GM19240 (cell line): ENCODE measurements at regions not wholly inside any gene's neighbourhood (a gene's known extent, or its start where the extent isn't known, plus 50 kb on each side); places are given as distances from the start of the nearest gene placed in this dataset.
"Not testable (repeated sequence)": the region's sequence is repeated elsewhere in the genome, so short reads cannot be mapped to it uniquely, and the experiment has no call there.

ENCODE experiments used
- DNase-seq: peaks from one replicate; pipeline ENCODE4 v3.0.0; 2011; ENCODE audit warnings: low spot score; ENCODE audit not compliant: insufficient read length

- DNase-seq, result no peak
Measured at GRCh38 chr6:132142768-132143167, 191.6 kb upstream of the CCN2 start.

- no peak for DNase-seq
Measured at GRCh38 chr6:132142308-132142707, 191.1 kb upstream of the CCN2 start.

GRCh38 chr6:132140189-132140588 lies 189.0 kb upstream of the CCN2 start:
- DNase-seq, result no peak

- no peak for DNase-seq
Measured at GRCh38 chr6:132139611-132140010, 188.4 kb upstream of the CCN2 start.

GRCh38 chr6:132136981-132137380 lies 185.8 kb upstream of the CCN2 start:
- no peak for DNase-seq

- DNase-seq, result no peak
Measured at GRCh38 chr6:132135409-132135808, 184.2 kb upstream of the CCN2 start.

GRCh38 chr6:132133736-132134445 lies 182.7 kb upstream of the CCN2 start:
- DNase-seq, result no peak

GRCh38 chr6:132132924-132133639 lies 181.9 kb upstream of the CCN2 start:
- no peak for DNase-seq

GRCh38 chr6:132132422-132132821 lies 181.2 kb upstream of the CCN2 start:
- no peak for DNase-seq

- DNase-seq, result no peak
Measured at GRCh38 chr6:132131758-132132157, 180.6 kb upstream of the CCN2 start.

GRCh38 chr6:132131351-132131750 lies 180.2 kb upstream of the CCN2 start:
- DNase-seq, result no peak

- no peak for DNase-seq
Measured at GRCh38 chr6:132130626-132131298, 179.6 kb upstream of the CCN2 start.

GRCh38 chr6:132128424-132128823 lies 177.3 kb upstream of the CCN2 start:
- DNase-seq, result no peak

- no peak for DNase-seq
Measured at GRCh38 chr6:132126150-132126549, 175.0 kb upstream of the CCN2 start.

GRCh38 chr6:132122871-132123270 lies 171.7 kb upstream of the CCN2 start:
- no peak for DNase-seq

- DNase-seq, result no peak
Measured at GRCh38 chr6:132122176-132122575, 171.0 kb upstream of the CCN2 start.

- DNase-seq, result no peak
Measured at GRCh38 chr6:132118144-132118543, 167.0 kb upstream of the CCN2 start.

- no peak for DNase-seq
Measured at GRCh38 chr6:132115714-132116366, 164.7 kb upstream of the CCN2 start.

GRCh38 chr6:132114201-132114825 lies 163.1 kb upstream of the CCN2 start:
- no peak for DNase-seq

GRCh38 chr6:132109752-132110151 lies 158.6 kb upstream of the CCN2 start:
- DNase-seq, result not testable (repeated sequence)

- no peak for DNase-seq
Measured at GRCh38 chr6:132107896-132108295, 156.7 kb upstream of the CCN2 start.
